ENCODE measurements at regions not wholly inside any gene's neighbourhood (a gene's known extent, or its start where the extent isn't known, plus 50 kb on each side); places are given as distances from the start of the nearest gene placed in this dataset.

GRCh38 chr10:2119316-2119715 is 382.0 kb upstream of the ADARB2 start:
- no peaks in the 10 kb centered on the region for H3K9me3 Mint-ChIP-seq
- no peaks in the 10 kb centered on the region for H3K36me3 Mint-ChIP-seq (ENCODE audit: low read depth)
- intact Hi-C loops (cut with micrococcal nuclease), result no loop called here
- no peak overlapping the region for H3K27ac Mint-ChIP-seq
- no peak overlapping the region for H3K4me3 Mint-ChIP-seq
- peaks cover 5% of the 10 kb centered on the region for H3K27me3 Mint-ChIP-seq (ENCODE audit: low read depth)
- DNase-seq, result no peak
- CTCF ChIA-PET, result interaction anchor here (0.6 kb wide), 1 partner anchor 831 kb away, joined by 3 read pairs; no protein-coding TSS in a partner anchor
- H3K4me1 Mint-ChIP-seq (ENCODE audit: low read depth), result no peaks in the 10 kb centered on the region

DNA sequence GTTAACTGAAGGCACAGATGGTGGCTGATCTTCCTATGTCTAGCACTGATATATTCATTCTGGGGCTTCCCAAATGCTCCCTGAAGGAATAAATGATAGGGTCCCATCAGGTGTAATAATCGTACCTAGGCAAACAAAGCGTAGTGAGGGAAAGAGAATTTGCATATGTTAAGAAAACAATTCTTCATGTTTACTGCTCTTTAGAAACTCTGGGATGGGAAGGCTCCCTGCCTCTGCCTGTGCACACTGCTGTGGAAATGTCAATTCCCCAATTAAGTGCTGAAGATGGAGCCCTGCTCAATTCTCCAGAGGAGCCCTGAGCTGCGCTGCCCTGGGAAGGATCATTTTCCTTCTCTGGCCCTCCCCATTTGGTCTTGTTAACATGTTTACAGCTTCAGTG is 380.9 kb upstream of the ADARB2 start:
- H3K4me3 Mint-ChIP-seq, result no peak overlapping the region
- CTCF ChIA-PET, result no interaction called here
- H3K4me1 Mint-ChIP-seq (ENCODE audit: low read depth), result no peaks in the 10 kb centered on the region
- no peak overlapping the region for H3K27ac Mint-ChIP-seq
- no peaks in the 10 kb centered on the region for H3K9me3 Mint-ChIP-seq
- DNase-seq, result no peak
- peaks cover 5% of the 10 kb centered on the region for H3K27me3 Mint-ChIP-seq (ENCODE audit: low read depth)
- no peaks in the 10 kb centered on the region for H3K36me3 Mint-ChIP-seq (ENCODE audit: low read depth)
- intact Hi-C loops (cut with micrococcal nuclease), result no loop called here

DNA sequence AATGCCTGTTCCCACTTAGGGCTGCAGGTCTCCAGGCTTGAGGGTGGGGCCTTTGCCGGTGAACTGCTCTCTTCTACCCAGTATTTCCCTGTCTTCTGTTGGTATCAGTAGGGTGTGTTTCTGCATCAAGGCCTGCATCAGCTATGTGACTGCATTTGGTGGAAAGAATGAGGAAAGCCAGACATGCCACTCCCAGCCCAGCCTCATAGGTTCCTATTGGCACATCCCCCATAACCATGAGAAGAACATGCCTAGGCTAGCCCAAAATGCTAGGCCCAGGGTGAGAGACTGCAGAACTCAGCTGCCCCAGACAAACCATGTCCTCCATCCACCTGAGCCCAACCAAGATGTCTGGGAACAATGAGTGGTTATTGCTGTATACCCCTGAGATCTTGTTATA is 380.3 kb upstream of the ADARB2 start:
- no peaks in the 10 kb centered on the region for H3K4me1 Mint-ChIP-seq (ENCODE audit: low read depth)
- H3K9me3 Mint-ChIP-seq, result no peaks in the 10 kb centered on the region
- CTCF ChIA-PET, result interaction anchor here (0.6 kb wide), 1 partner anchor 64 kb away, joined by 5 read pairs; no protein-coding TSS in a partner anchor
- H3K4me3 Mint-ChIP-seq, result no peak overlapping the region
- H3K36me3 Mint-ChIP-seq (ENCODE audit: low read depth), result no peaks in the 10 kb centered on the region
- no peak for DNase-seq
- intact Hi-C loops (cut with micrococcal nuclease), result no loop called here
- H3K27me3 Mint-ChIP-seq (ENCODE audit: low read depth), result peaks cover 5% of the 10 kb centered on the region
- no peak overlapping the region for H3K27ac Mint-ChIP-seq

- DNase-seq, result no peak
- CTCF ChIA-PET, result no interaction called here
Measured at GRCh38 chr10:2111965-2112364, 374.6 kb upstream of the ADARB2 start.

GRCh38 chr10:2108496-2108895 is 371.2 kb upstream of the ADARB2 start:
- H3K9me3 Mint-ChIP-seq, result no peaks in the 10 kb centered on the region
- H3K4me3 Mint-ChIP-seq, result no peak overlapping the region
- DNase-seq, result no peak
- intact Hi-C loops (cut with micrococcal nuclease), result no loop called here
- H3K36me3 Mint-ChIP-seq (ENCODE audit: low read depth), result no peaks in the 10 kb centered on the region
- H3K27me3 Mint-ChIP-seq (ENCODE audit: low read depth), result no peaks in the 10 kb centered on the region
- no peaks in the 10 kb centered on the region for H3K4me1 Mint-ChIP-seq (ENCODE audit: low read depth)
- CTCF ChIA-PET, result no interaction called here
- no peak overlapping the region for H3K27ac Mint-ChIP-seq

More at GRCh38 chr10:2111965-2112364, 374.6 kb upstream of the ADARB2 start:
- Mint-ChIP-seq H3K36me3 (ENCODE audit: low read depth) (no peaks in the 10 kb centered on the region), H3K9me3 (no peaks in the 10 kb centered on the region), H3K4me3 (no peak overlapping the region), H3K27me3 (ENCODE audit: low read depth) (peaks cover 2% of the 10 kb centered on the region), H3K4me1 (ENCODE audit: low read depth) (no peaks in the 10 kb centered on the region), H3K27ac (no peak overlapping the region)
- intact Hi-C loops (cut with micrococcal nuclease), result no loop called here

- no peaks in the 10 kb centered on the region for H3K27me3 Mint-ChIP-seq (ENCODE audit: low read depth)
- intact Hi-C loops (cut with micrococcal nuclease), result no loop called here
- DNase-seq, result no peak
- H3K4me3 Mint-ChIP-seq, result no peak overlapping the region
- H3K27ac Mint-ChIP-seq, result no peak overlapping the region
- H3K4me1 Mint-ChIP-seq (ENCODE audit: low read depth), result no peaks in the 10 kb centered on the region
- CTCF ChIA-PET, result no interaction called here
- no peaks in the 10 kb centered on the region for H3K36me3 Mint-ChIP-seq (ENCODE audit: low read depth)
- no peaks in the 10 kb centered on the region for H3K9me3 Mint-ChIP-seq
Measured at GRCh38 chr10:2106641-2107040, 369.3 kb upstream of the ADARB2 start.

DNA sequence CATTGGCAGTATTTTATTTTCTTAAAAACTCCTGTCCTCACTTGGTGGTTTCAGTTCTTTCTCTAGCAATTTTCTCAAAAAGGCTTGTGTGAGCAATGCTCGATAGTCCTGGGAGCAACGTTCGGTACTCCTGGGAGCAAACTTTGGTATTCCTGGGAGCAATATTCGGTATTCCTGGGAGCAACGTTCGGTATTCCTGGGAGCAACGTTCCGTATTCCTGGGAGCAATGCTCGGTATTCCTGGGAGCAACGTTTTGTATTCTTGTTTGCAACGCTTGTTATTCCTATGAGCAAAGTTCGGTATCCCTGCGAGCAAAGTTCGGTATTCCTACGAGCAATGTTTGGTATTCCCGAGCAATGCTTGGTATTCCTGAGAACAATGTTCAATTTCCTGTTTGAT is 362.0 kb upstream of the ADARB2 start:
- CTCF ChIA-PET, result no interaction called here
- Mint-ChIP-seq H3K27me3 (ENCODE audit: low read depth) (no peaks in the 10 kb centered on the region), H3K4me3 (no peak overlapping the region), H3K27ac (no peak overlapping the region), H3K4me1 (ENCODE audit: low read depth) (no peaks in the 10 kb centered on the region), H3K9me3 (no peaks in the 10 kb centered on the region), H3K36me3 (ENCODE audit: low read depth) (no peaks in the 10 kb centered on the region)
- DNase-seq, result no peak
- intact Hi-C loops (cut with micrococcal nuclease), result no loop called here

DNA sequence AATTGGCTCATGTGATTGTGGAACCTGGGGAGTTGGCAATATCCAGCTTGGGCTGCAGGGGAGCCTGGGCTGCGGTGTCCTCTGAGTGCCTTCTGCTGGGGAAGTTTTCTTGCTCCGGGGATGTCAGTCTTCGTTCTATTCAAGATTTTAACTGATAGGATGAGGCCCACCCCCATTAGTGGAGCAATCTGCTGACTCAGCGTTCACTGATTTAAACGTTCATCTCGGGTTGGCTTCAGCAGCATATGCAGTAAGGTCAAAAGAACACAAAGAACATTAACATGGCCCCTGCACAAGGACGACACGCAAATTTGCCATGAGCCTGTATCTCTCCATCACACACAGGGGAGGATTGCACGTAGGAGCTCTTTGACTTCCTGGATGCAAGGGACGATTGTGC is 360.6 kb upstream of the ADARB2 start:
- DNase-seq, result no peak
- CTCF ChIA-PET, result no interaction called here

DNA sequence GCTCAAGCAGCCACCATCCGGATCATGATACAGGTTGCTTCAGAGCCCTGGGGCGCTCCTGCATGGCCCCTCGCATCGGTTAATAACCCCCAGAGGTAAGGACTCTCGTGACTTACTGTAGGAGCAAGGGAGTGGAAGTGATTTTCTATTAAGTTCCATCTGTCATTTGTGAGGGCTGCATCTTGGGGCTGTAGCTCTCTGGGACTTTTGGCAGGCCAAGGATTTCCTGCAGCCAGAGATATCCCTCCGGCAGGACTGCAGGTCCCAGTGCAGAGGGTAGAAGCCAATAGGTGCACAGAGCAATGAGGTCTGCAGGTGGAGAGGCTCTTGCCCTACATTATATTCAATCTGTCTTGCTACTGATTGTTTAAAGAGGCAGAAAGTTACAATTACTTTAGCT is 356.8 kb upstream of the ADARB2 start:
- Mint-ChIP-seq H3K27ac (no peak overlapping the region), H3K4me3 (no peak overlapping the region), H3K36me3 (ENCODE audit: low read depth) (no peaks in the 10 kb centered on the region), H3K4me1 (ENCODE audit: low read depth) (no peaks in the 10 kb centered on the region), H3K9me3 (no peaks in the 10 kb centered on the region), H3K27me3 (ENCODE audit: low read depth) (no peaks in the 10 kb centered on the region)
- CTCF ChIA-PET, result no interaction called here
- intact Hi-C loops (cut with micrococcal nuclease), result no loop called here
- no peak for DNase-seq

More for the DNA sequence above, 360.6 kb upstream of the ADARB2 start:
- Mint-ChIP-seq H3K36me3 (ENCODE audit: low read depth) (no peaks in the 10 kb centered on the region), H3K27ac (no peak overlapping the region), H3K4me3 (no peak overlapping the region), H3K27me3 (ENCODE audit: low read depth) (no peaks in the 10 kb centered on the region), H3K9me3 (no peaks in the 10 kb centered on the region), H3K4me1 (ENCODE audit: low read depth) (no peaks in the 10 kb centered on the region)
- intact Hi-C loops (cut with micrococcal nuclease), result no loop called here

DNA sequence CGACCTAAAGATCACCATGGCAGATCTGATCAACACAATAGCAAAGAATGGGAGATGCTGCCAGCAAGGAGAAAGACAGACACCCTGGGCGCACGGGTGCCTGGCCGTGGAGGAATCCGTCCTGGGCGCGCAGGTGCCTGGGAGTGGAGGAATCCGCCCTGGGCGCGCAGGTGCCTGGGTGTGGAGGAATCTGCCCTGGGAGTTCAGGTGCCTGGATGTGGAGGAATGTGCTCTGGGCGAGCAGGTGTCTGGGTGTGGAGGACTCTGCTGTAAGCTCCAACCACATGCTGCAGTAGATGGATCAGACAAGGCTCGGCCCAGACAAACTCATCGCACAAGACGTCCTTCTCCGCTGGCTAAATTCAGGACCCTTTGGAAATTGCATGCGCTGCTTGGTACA is 346.3 kb upstream of the ADARB2 start:
- intact Hi-C loops (cut with micrococcal nuclease), result no loop called here
- no peak overlapping the region for H3K27ac Mint-ChIP-seq

GRCh38 chr10:2081501-2081900 is 344.2 kb upstream of the ADARB2 start:
- peaks cover 3% of the 10 kb centered on the region for H3K27me3 Mint-ChIP-seq (ENCODE audit: low read depth)
- intact Hi-C loops (cut with micrococcal nuclease), result no loop called here
- no peaks in the 10 kb centered on the region for H3K36me3 Mint-ChIP-seq (ENCODE audit: low read depth)
- H3K4me1 Mint-ChIP-seq (ENCODE audit: low read depth), result no peaks in the 10 kb centered on the region
- no peak overlapping the region for H3K27ac Mint-ChIP-seq
- H3K4me3 Mint-ChIP-seq, result no peak overlapping the region
- CTCF ChIA-PET, result no interaction called here
- no peaks in the 10 kb centered on the region for H3K9me3 Mint-ChIP-seq
- DNase-seq, result no peak

More for the DNA sequence above, 346.3 kb upstream of the ADARB2 start:
- Mint-ChIP-seq H3K4me1 (ENCODE audit: low read depth) (no peaks in the 10 kb centered on the region), H3K4me3 (no peak overlapping the region), H3K9me3 (peaks cover 3% of the 10 kb centered on the region), H3K27me3 (ENCODE audit: low read depth) (peaks cover 6% of the 10 kb centered on the region), H3K36me3 (ENCODE audit: low read depth) (no peaks in the 10 kb centered on the region)
- no peak for DNase-seq
- CTCF ChIA-PET, result no interaction called here

DNA sequence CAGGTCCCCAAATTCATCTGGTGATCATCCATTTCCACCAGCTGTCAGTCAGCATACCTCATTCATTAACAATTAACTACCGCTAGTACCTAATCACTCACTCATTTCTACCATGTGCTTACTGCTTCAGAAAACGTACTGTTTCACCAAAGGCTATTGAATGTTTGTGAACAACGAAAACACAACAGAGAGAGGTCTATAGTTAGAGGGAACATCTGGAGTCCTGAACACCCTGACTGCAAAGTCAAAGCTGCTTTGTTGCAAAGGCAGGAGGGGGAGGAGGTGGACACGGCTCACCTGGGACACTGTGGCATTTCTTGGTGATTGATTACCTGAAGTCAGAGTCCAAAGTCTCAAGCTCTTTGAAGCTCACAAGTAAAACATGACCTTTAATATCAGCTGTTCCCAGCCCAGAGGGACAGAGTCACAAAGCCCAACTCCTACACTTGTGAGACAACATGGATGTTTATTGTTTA is 342.3 kb upstream of the ADARB2 start:
- H3K27ac Mint-ChIP-seq, result no peak overlapping the region
- CTCF ChIA-PET, result interaction anchor here (0.7 kb wide), 1 partner anchor 16 kb away, joined by 3 read pairs; no protein-coding TSS in a partner anchor

GRCh38 chr10:2077231-2077630 is 339.9 kb upstream of the ADARB2 start:
- H3K9me3 Mint-ChIP-seq, result no peaks in the 10 kb centered on the region
- CTCF ChIA-PET, result no interaction called here
- no peak overlapping the region for H3K4me3 Mint-ChIP-seq

More for the DNA sequence above, 342.3 kb upstream of the ADARB2 start:
- intact Hi-C loops (cut with micrococcal nuclease), result loop anchor here (5.0 kb wide), 1 partner anchor 898 kb away; no protein-coding TSS in a partner anchor
- no peaks in the 10 kb centered on the region for H3K36me3 Mint-ChIP-seq (ENCODE audit: low read depth)
- no peaks in the 10 kb centered on the region for H3K9me3 Mint-ChIP-seq
- no peaks in the 10 kb centered on the region for H3K4me1 Mint-ChIP-seq (ENCODE audit: low read depth)
- no peak for DNase-seq
- H3K27me3 Mint-ChIP-seq (ENCODE audit: low read depth), result peaks cover 4% of the 10 kb centered on the region
- no peak overlapping the region for H3K4me3 Mint-ChIP-seq

More at GRCh38 chr10:2077231-2077630, 339.9 kb upstream of the ADARB2 start:
- no peaks in the 10 kb centered on the region for H3K4me1 Mint-ChIP-seq (ENCODE audit: low read depth)
- H3K36me3 Mint-ChIP-seq (ENCODE audit: low read depth), result no peaks in the 10 kb centered on the region
- no peak overlapping the region for H3K27ac Mint-ChIP-seq
- H3K27me3 Mint-ChIP-seq (ENCODE audit: low read depth), result peaks cover 10% of the 10 kb centered on the region
- no peak for DNase-seq
- intact Hi-C loops (cut with micrococcal nuclease), result loop anchor here (5.0 kb wide), 1 partner anchor 900 kb away; no protein-coding TSS in a partner anchor

Data from activated naive CD4-positive, alpha-beta T cell treated with anti-CD3 and anti-CD28 coated beads for 36 hours (primary cell).